Ureter (tissue), 1 donor: ENCODE measurements at regions not wholly inside any gene's neighbourhood (a gene's known extent, or its start where the extent isn't known, plus 50 kb on each side); places are given as distances from the start of the nearest gene placed in this dataset.
"Not testable (repeated sequence)": the region's sequence is repeated elsewhere in the genome, so short reads cannot be mapped to it uniquely, and the experiment has no call there.

Experiments
- DNase-seq: peaks from one replicate; pipeline ENCODE4 v3.0.0-alpha.2; 2020; ENCODE audit warnings: low spot score
- donor health status: DM: yes; HTN: yes; CAD: no.

DNA sequence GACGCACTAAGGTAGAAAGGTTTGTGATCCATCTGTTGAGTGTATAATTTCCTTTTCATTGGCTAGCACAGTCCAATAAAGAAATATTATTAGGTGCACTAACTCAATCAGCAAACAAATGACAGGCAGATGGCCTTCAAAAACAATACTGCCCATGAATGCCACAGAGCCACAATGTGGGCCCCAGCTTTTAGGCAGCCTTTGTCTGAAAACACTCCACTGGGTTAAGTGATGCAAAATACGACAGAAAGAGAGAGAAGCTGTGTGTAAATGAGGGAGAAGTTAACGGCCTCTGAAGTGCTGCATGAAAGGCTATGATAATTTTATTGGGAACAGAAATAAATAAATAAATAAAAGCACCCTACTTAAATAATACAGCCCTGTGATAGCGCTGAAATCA lies 274.6 kb downstream of the NKX6-1 start:
- DNase-seq = no peak

GRCh38 chr4:84221704-84222103 lies 277.4 kb downstream of the NKX6-1 start:
- DNase-seq = no peak

GRCh38 chr4:84220990-84221389 lies 278.1 kb downstream of the NKX6-1 start:
- no peak for DNase-seq

- no peak for DNase-seq
Measured at GRCh38 chr4:84219656-84220055, 279.4 kb downstream of the NKX6-1 start.

- no peak for DNase-seq
Measured at GRCh38 chr4:84218031-84218430, 281.1 kb downstream of the NKX6-1 start.

DNA sequence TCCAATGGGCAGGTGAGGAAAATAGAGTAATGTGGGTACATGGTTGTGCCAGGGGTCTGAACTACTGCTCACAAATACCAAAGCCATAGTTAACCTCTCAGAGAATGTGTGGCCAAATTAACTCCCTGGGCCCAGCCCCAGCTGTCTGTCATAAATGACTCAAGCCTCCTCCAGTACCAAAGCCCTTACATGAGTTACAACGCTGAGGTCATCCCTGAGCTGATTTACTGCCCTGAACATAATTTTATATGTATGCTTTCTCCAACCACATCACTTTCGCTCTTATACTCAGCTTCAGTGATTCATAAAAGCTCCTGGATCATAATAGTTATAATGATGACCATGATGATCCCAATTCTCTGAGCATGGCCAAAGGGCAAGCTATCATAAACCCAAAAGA lies 283.9 kb downstream of the NKX6-1 start:
- no peak for DNase-seq

DNA sequence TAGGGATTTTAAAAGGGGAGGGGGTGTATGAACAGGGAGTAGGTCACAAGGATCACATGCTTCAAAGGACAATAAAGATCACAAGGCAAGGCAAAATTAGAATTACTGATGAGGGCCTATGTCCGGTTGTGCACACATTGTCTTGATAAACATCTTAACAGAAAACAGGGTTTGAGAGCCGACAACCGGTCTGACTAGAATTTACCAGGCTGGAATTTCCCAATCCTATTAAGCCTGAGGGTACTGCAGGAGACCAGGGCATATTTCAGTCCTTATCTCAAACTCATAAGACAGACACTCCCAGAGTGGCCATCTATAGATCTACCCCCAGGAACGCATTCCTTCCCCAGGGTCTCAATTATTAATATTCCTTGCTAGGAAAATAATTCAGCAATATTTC lies 292.9 kb downstream of the NKX6-1 start:
- not testable (repeated sequence) for DNase-seq

DNA sequence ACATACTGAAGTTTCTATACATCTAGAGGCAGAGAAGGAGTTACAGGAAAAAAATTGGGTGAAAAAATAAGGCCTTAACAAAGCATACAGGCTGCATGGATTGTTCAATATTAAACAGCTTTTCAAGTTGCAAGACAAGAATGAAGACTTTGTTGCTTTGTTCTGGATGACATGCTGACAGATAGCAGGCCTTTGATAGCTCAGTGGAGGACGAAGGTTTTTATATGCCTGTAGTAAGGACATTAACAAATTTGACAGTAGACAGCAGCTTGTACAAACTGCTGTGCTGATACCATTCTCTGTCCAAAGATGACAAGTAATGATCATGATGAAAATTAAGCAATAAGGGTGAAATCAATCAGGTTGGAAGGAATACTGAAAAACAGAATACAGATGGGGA lies 309.9 kb downstream of the NKX6-1 start:
- no peak for DNase-seq

- DNase-seq = no peak
Measured at GRCh38 chr4:84179409-84179808, 319.7 kb downstream of the NKX6-1 start.

- DNase-seq = no peak
Measured at GRCh38 chr4:84177831-84178542, 321.1 kb downstream of the NKX6-1 start.

DNA sequence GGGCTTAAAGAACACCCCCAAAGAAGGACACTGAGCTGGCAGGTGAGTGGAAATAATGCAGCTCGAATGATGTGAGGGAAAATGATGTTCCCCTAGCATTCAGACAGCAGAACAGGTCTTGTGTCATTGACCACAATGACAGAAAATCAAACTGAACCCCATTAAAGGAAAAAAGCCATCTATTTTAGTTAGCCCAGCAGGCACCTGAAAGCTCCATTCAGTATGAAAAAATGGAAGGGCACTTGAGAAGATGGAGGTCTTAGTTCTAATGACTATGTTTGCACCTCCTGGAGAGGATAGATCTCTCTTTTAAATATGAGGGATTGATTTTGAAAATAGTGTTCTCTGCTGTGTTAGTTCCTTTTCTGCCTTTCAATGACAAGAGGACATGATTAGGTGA lies 323.1 kb downstream of the NKX6-1 start:
- no peak for DNase-seq

- no peak for DNase-seq
Measured at GRCh38 chr4:84171871-84172270, 327.2 kb downstream of the NKX6-1 start.

DNA sequence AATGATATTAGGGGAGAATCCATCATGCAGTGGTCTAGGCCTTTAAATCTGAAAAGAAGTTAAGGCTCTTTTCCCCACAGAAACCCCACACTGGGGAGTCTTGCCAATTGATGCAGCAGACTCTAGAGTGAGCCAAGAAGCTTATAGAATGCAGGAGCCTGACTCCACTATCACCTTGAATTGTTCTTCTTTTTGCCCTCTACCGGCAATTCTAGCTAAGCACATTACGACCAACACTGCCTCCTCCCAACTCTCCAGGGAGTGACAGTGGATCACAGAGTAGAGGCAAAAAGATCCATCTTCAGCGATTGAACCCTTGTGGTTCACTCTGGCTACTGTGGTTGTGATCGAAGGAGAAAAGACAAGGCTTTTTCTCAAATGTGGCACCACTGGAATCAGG lies 331.5 kb downstream of the NKX6-1 start:
- DNase-seq = no peak

DNA sequence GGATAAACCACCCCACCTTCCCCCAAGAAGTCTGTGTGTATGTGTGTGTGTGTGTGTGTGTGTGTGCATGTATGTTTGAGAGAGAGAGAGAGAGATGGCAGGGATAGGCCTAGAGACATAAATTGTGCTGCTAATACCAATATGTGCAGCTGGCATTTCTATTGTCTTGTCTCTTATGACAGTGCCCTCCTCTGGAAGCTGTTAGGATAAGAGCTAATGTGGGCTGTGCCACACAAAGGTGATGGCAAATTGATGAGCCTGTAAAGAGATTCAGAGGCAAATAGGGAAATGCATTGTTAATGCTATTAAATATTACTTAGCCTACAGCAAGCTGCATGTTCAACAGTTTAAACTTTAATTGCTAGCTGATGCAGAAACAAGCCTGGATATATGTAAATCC lies 332.0 kb downstream of the NKX6-1 start:
- DNase-seq = no peak

DNA sequence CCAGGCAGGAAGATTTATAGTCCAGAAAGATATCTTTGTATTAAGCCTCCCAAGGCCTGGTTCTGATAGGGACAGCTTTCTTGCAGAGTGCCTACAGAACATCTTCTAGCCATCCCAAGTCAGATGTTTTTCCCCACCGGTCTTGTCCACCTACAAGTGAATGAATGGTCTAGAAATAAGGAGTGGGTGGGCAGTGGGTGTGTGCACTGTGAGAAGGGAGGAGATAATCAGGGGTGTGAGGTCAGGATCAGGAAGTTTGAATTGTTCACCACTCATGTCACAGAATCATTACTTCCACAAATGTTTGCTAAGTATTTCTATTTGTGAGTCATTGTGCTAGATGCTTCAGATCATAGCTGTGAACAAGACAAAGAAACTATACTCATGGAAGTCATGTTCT lies 332.6 kb downstream of the NKX6-1 start:
- DNase-seq = no peak

DNA sequence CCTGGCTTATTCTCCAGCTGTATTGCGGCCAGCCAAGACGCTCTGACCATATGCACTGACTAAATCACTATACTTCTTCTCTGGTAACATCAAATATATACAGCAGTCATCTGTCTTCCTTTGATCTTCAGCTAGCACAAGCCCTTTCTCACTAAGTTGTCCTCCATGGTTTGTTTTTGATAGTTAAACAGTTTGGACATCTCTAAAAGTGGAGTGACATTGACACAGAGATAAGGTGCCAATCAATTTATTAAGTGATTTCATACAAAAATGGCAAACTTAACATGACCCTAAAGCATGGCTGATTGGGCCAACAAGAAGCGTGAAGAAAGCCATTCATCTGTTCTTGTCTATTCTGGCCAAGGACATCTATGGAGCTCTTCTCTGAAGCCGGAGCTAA lies 334.9 kb downstream of the NKX6-1 start:
- DNase-seq = no peak

- no peak for DNase-seq
Measured at GRCh38 chr4:84159762-84160161, 339.3 kb downstream of the NKX6-1 start.

DNA sequence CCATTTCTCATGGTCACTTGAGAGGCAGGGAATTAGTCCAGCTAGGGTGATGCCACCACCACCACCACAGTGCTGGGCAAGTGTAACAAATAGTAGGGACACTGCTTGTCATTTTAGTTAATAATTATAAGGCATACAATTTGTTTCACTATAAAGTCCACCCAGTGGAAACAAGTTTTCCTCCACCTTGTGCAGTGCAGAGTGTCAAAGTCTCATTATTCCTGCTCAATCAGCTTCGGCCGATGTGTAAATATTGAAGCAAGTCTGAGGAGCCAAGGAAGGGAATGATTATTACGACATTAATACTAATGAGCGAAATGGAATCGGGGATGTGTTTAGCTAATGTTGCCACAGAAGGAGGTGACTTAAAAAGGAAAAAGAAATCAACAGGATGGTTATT lies 340.4 kb downstream of the NKX6-1 start:
- no peak for DNase-seq

DNA sequence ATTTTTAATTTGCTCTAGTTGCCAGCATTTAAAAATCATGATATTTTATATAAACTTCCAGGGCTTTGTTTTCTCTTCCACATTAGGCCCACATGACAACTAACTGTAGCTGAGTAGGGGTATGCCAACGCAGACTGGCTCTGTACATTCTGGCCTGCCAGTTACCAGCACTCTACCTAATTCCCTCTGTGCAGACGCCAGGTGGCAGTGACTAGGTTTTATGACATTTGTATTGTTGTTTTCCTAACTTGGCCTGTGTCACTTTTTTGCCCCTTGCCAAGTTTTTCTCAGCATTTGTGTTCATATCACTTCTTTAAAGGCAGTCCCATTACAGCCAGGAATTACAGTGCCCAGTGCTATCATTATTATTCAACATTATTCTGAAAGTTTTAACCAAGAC lies 347.5 kb downstream of the NKX6-1 start:
- no peak for DNase-seq

DNA sequence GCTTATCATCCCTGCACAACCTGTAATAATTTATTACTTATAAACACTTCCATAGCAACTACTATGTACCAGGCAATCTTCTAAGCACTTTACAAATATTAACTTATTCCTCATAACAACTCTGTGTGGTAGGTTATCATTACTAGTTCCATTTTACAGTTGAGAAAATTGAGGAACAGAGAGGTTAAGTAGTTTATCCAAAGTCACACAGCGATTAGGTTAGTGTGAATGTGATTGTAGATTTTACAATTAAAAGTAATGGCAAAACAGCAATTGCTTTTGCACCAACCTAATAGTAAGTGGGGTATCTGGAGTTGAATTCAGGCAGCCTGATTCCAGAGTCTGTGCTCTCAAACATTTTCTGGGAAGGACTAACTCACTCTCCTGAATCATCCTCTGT lies 348.9 kb downstream of the NKX6-1 start:
- DNase-seq = no peak

GRCh38 chr4:84147831-84148230 lies 351.3 kb downstream of the NKX6-1 start:
- DNase-seq = no peak

DNA sequence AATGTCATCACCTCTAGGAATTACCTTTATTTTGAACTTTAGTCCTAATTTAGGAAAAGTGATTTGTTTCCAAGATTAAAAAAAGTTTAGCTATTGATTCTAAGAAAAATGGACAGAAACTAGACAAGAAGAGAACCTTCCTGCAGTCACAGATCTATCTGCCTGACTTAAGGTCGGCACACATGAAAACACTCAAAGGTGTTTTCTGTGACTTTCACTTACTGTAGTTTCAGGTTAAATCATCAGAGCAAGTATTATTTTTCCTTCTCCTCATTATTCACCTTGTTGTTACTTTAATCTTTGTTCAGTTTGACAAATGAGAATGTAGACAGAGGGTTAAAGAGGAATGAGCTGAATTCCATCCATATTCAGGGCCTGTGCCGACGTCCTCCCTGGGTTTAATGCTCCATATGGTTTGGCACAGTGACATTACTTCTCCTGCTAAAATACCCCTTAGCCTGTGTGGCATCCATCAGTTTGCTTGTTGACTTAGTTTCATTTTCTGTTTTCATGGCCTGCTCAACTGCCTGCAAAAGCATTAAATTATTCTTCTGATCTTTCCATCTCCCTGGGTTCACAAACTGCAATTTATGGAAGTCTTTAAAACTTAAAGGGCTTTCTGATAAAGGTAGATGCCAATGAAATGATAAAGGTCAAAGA lies 352.7 kb downstream of the NKX6-1 start:
- no peak for DNase-seq

- DNase-seq = no peak
Measured at GRCh38 chr4:84145176-84145575, 353.9 kb downstream of the NKX6-1 start.

- DNase-seq = peak; percentile 44
Measured at GRCh38 chr4:84126911-84127310, 372.2 kb downstream of the NKX6-1 start.
